B cell (primary cell): ENCODE measurements at regions not wholly inside any gene's neighbourhood (a gene's known extent, or its start where the extent isn't known, plus 50 kb on each side); places are given as distances from the start of the nearest gene placed in this dataset.

Experiments
- EZH2 ChIP-seq: IDR thresholded peaks from 2 replicates; pipeline ENCODE4 v1.6.1; 2012; ENCODE audit warnings: borderline replicate concordance, low read depth, mild to moderate bottlenecking, moderate library complexity, low read length; ENCODE audit not compliant: insufficient read depth, poor library complexity, severe bottlenecking
- TF ChIP-seq, protein P1 (sequence below): fragments of 200-600 bp; IDR thresholded peaks from one replicate; pipeline ENCODE4 v1.8.0; 2022; ENCODE audit warnings: antibody characterized with exemption, mild to moderate bottlenecking

DNA sequence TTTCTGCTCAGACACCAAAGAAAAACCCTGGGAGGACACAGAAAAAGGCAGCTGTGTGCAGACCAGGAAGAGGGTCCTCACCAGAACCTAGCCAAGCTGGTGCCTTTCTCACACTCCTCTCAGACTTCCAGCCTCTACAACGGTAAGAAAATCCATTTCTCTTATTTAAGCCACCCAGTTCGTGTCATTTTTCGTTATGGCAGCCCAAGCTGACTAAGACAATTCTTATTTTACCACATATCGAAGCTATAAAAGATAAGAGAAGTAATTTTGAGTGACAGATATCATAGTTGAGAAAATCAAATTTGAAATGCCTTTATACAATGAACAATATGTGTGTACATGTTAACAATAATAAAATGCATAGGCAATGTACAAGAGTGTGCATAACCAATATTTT, 219.5 kb downstream of the CBLN2 start:
- TF ChIP-seq, protein P1, sequence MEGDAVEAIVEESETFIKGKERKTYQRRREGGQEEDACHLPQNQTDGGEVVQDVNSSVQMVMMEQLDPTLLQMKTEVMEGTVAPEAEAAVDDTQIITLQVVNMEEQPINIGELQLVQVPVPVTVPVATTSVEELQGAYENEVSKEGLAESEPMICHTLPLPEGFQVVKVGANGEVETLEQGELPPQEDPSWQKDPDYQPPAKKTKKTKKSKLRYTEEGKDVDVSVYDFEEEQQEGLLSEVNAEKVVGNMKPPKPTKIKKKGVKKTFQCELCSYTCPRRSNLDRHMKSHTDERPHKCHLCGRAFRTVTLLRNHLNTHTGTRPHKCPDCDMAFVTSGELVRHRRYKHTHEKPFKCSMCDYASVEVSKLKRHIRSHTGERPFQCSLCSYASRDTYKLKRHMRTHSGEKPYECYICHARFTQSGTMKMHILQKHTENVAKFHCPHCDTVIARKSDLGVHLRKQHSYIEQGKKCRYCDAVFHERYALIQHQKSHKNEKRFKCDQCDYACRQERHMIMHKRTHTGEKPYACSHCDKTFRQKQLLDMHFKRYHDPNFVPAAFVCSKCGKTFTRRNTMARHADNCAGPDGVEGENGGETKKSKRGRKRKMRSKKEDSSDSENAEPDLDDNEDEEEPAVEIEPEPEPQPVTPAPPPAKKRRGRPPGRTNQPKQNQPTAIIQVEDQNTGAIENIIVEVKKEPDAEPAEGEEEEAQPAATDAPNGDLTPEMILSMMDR: no peak
- TF ChIP-seq EZH2: no peak
